ENCODE measurements at regions not wholly inside any gene's neighbourhood (a gene's known extent, or its start where the extent isn't known, plus 50 kb on each side); places are given as distances from the start of the nearest gene placed in this dataset.

DNA sequence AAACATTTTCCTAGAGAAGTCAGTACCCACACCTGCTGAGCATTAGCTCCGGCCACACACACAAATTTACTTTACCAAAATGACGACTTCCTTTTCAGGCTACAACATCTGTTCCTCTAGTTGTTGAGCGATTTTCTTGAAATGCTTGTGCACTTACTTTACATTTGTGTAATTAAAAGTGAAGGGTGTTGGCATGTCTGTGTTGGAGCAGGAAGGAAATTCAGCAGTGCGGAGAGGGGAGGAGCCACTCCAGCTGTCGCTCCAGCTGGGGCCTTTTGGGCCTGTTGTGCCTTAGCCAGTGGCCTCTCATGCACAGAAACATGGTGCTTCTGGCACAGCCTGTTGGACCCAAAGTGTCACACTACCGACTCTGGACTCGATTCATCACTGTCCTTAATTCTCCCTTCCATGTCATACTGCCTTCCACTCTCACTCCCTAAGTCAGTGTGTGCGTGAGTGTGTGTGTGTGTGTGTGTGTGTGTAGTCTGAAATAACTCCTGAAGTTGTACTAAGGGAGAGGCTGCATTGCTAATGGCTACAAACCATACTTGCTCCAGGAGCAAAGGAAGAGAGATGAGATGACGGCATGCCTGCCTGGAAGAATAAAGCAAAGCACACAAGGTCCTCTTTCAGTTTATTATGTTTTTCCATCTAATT is 191.8 kb upstream of the ARG1 start:
- Histone ChIP-seq H4K20me1 (ENCODE audit: control insufficient read depth, extremely low read depth, insufficient read depth, low read length) (no peaks in the 10 kb centered on the region), H3K27me3 (ENCODE audit: control insufficient read depth, extremely low read depth, insufficient read depth, low read length) (peaks cover 3% of the 10 kb centered on the region), H3K9me1 (ENCODE audit: control insufficient read depth, extremely low read depth, insufficient read depth, low read length) (no peaks in the 10 kb centered on the region), H3K4me3 (ENCODE audit: control insufficient read depth in 2 of 3, extremely low read depth in 1 of 3, insufficient read depth in 2 of 3, low read depth in 1 of 3, low read length in 3 of 3) (no peak overlapping the region), H3K9me3 (ENCODE audit: control insufficient read depth, low read depth, low read length) (no peaks in the 10 kb centered on the region), H2AFZ (ENCODE audit: control insufficient read depth, low read length) (no peak overlapping the region), H3K27ac (ENCODE audit: control insufficient read depth, insufficient read depth, low read length) (no peak overlapping the region), H3K79me2 (ENCODE audit: control insufficient read depth, insufficient read depth, low read length) (no peaks in the 10 kb centered on the region), H3K36me3 (ENCODE audit: control insufficient read depth in 2 of 2, extremely low read depth in 1 of 2, insufficient read depth in 2 of 2, low read length in 2 of 2) (no peaks in the 10 kb centered on the region), H3K9ac (ENCODE audit: control insufficient read depth, extremely low read depth, insufficient read depth, low read length) (no peak overlapping the region), H3K4me2 (ENCODE audit: control insufficient read depth, extremely low read depth, insufficient read depth, low read depth, low read length) (no peak overlapping the region), H3K4me1 (ENCODE audit: control insufficient read depth, extremely low read depth, insufficient read depth, low read length) (no peaks in the 10 kb centered on the region)
- TF ChIP-seq EZH2 (IDR thresholded peaks at IDR 0.05; ENCODE audit: low read length): no peak
- TF ChIP-seq, protein P1, sequence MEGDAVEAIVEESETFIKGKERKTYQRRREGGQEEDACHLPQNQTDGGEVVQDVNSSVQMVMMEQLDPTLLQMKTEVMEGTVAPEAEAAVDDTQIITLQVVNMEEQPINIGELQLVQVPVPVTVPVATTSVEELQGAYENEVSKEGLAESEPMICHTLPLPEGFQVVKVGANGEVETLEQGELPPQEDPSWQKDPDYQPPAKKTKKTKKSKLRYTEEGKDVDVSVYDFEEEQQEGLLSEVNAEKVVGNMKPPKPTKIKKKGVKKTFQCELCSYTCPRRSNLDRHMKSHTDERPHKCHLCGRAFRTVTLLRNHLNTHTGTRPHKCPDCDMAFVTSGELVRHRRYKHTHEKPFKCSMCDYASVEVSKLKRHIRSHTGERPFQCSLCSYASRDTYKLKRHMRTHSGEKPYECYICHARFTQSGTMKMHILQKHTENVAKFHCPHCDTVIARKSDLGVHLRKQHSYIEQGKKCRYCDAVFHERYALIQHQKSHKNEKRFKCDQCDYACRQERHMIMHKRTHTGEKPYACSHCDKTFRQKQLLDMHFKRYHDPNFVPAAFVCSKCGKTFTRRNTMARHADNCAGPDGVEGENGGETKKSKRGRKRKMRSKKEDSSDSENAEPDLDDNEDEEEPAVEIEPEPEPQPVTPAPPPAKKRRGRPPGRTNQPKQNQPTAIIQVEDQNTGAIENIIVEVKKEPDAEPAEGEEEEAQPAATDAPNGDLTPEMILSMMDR (optimal IDR thresholded peaks at IDR 0.05 in 1 of 3, IDR thresholded peaks at IDR 0.05 in 1 of 3, conservative IDR thresholded peaks at IDR 0.05 in 1 of 3; ENCODE audit: extremely low read depth in 1 of 3, insufficient read depth in 2 of 3, low read length in 3 of 3): no peak
- FAIRE-seq (no peak), DNase-seq (ENCODE audit: low read depth, low spot score) (no peak)
- dilution Hi-C loops (cut with MboI; ENCODE audit: extremely low pct_ligation_motif_present, low sequenced_read_pairs): no loop called here

DNA sequence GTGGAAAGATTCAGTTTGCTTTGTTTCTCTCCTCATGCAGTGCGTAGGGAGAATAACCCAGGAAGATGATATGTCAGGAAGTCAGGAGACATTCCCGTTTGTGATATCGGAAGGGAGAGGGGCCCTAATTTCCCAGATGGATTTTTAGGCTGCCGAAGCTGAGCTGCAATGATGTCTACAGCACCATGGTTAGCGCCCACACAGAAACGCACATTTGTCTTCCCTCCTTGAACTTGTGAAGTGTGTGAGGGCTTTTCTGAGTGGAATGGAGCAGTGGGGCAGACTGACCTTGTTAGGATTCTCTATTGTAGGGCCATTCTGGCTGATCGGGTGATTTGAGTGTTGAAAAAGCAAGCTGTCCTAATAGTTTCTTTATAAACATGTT is 191.3 kb upstream of the ARG1 start:
- no peaks in the 10 kb centered on the region for H3K9me1 ChIP-seq (ENCODE audit: control insufficient read depth, extremely low read depth, insufficient read depth, low read length)
- no peak overlapping the region for H3K4me3 ChIP-seq (ENCODE audit: control insufficient read depth in 2 of 3, extremely low read depth in 1 of 3, insufficient read depth in 2 of 3, low read depth in 1 of 3, low read length in 3 of 3)
- no peak overlapping the region for H2AFZ ChIP-seq (ENCODE audit: control insufficient read depth, low read length)
- no peaks in the 10 kb centered on the region for H4K20me1 ChIP-seq (ENCODE audit: control insufficient read depth, extremely low read depth, insufficient read depth, low read length)
- dilution Hi-C loops (cut with MboI; ENCODE audit: extremely low pct_ligation_motif_present, low sequenced_read_pairs): no loop called here
- TF ChIP-seq, protein P1 (optimal IDR thresholded peaks at IDR 0.05 in 1 of 3, IDR thresholded peaks at IDR 0.05 in 1 of 3, conservative IDR thresholded peaks at IDR 0.05 in 1 of 3; ENCODE audit: extremely low read depth in 1 of 3, insufficient read depth in 2 of 3, low read length in 3 of 3): no peak
- no peak for TF ChIP-seq EZH2 (IDR thresholded peaks at IDR 0.05; ENCODE audit: low read length)
- H3K36me3 ChIP-seq (ENCODE audit: control insufficient read depth in 2 of 2, extremely low read depth in 1 of 2, insufficient read depth in 2 of 2, low read length in 2 of 2): no peaks in the 10 kb centered on the region
- no peaks in the 10 kb centered on the region for H3K4me1 ChIP-seq (ENCODE audit: control insufficient read depth, extremely low read depth, insufficient read depth, low read length)
- FAIRE-seq: no peak
- no peak for DNase-seq (ENCODE audit: low read depth, low spot score)
- no peak overlapping the region for H3K9ac ChIP-seq (ENCODE audit: control insufficient read depth, extremely low read depth, insufficient read depth, low read length)
- H3K4me2 ChIP-seq (ENCODE audit: control insufficient read depth, extremely low read depth, insufficient read depth, low read depth, low read length): no peak overlapping the region
- H3K9me3 ChIP-seq (ENCODE audit: control insufficient read depth, low read depth, low read length): no peaks in the 10 kb centered on the region
- no peaks in the 10 kb centered on the region for H3K79me2 ChIP-seq (ENCODE audit: control insufficient read depth, insufficient read depth, low read length)
- H3K27ac ChIP-seq (ENCODE audit: control insufficient read depth, insufficient read depth, low read length): no peak overlapping the region
- H3K27me3 ChIP-seq (ENCODE audit: control insufficient read depth, extremely low read depth, insufficient read depth, low read length): peaks cover 3% of the 10 kb centered on the region
